HepG2 (cell line): ENCODE measurements at regions not wholly inside any gene's neighbourhood (a gene's known extent, or its start where the extent isn't known, plus 50 kb on each side); places are given as distances from the start of the nearest gene placed in this dataset.

ENCODE experiments used
- ATAC-seq: fragments of 200-7000 bp; cut with Tn5 transposase; 3 replicates; pipeline ENCODE4 v1.9.1; 2020; ENCODE audit warnings: mild to moderate bottlenecking, moderate library complexity
- BruUV-seq: library from RNA; stranded (reverse); fragments of 400-500 nt; replicated peaks from 2 replicates; lab custom pipeline; 2021; lab: Mats Ljungman, UMichigan
- CTCF ChIA-PET: fragments of 300-600 bp; formaldehyde crosslinking; extraction: SDS; loops from one replicate; lab custom pipeline; 2021; ENCODE audit warnings: low total read pairs, inconsistent platforms, low intra/inter-chr PET ratio; lab: Yijun Ruan, JAX
- POLR2A ChIA-PET: fragments of 350-600 bp; sonication (Branson Sonifier 250); formaldehyde crosslinking; loops from one replicate; lab custom pipeline; 2020; ENCODE audit warnings: antibody characterized with exemption, inconsistent platforms; lab: Yijun Ruan, JAX
- DNase-seq: peaks from one replicate; pipeline ENCODE4 v3.0.0-alpha.2; 2015; ENCODE audit warnings: low spot score
- FAIRE-seq: peaks from 3 replicates; lab custom pipeline; 2011; peaks lifted over from hg19 to GRCh38; lab: Jason Lieb, UNC
- H2AFZ ChIP-seq: one replicate; pipeline ENCODE4 v1.6.1; 2011; ENCODE audit warnings: low read length, inconsistent platforms
- H3K27ac ChIP-seq: fragments of 300-600 bp; 3 replicates; pipeline ENCODE4 v1.8.0; 2011; ENCODE audit warnings: mixed run types, mild to moderate bottlenecking, mixed read lengths, low read length, inconsistent platforms; ENCODE audit not compliant: insufficient read depth; ENCODE audit errors: extremely low read length
- H3K27me3 ChIP-seq, 2 experiments: fragments of 200-600 bp in 1 of 2; 2 replicates in 1 of 2; 3 replicates in 1 of 2; pipeline versions ENCODE4 v1.6.0 to v1.8.0; 2011; ENCODE audit warnings: low read length in 2 of 2, mild to moderate bottlenecking in 2 of 2, moderate library complexity in 2 of 2, inconsistent platforms in 1 of 2; ENCODE audit not compliant: insufficient read depth in 2 of 2, control insufficient read depth in 1 of 2
- H3K36me3 ChIP-seq, 2 experiments: fragments of 200-600 bp in 1 of 2; replicated peaks in 1 of 2; 2 replicates in 1 of 2; 3 replicates in 1 of 2; pipeline versions ENCODE4 v1.5.1 to v1.8.0; 2011; ENCODE audit warnings: low read length in 2 of 2, inconsistent platforms in 1 of 2; ENCODE audit not compliant: insufficient read depth in 2 of 2, control insufficient read depth in 1 of 2
- H3K4me1 ChIP-seq: 2 replicates; pipeline ENCODE4 v1.5.1; 2012; ENCODE audit warnings: low read length, inconsistent platforms; ENCODE audit not compliant: insufficient read depth
- H3K4me2 ChIP-seq: 2 replicates; pipeline ENCODE4 v1.6.0; 2011; ENCODE audit warnings: low read depth, low read length, inconsistent platforms
- H3K4me3 ChIP-seq, 3 experiments: fragments of 200-600 bp in 1 of 3; sonication (generic), shearing (Covaris generic) in 1 of 3; replicated peaks in 1 of 3; 2 replicates each; pipeline ENCODE4 v1.5.1; 2011 to 2016; ENCODE audit warnings: low read length in 3 of 3, inconsistent platforms in 2 of 3, low read depth in 2 of 3, mild to moderate bottlenecking in 2 of 3, control low read depth in 1 of 3, mixed read lengths in 1 of 3; ENCODE audit not compliant: insufficient read depth in 1 of 3
- H3K79me2 ChIP-seq: one replicate; pipeline ENCODE4 v1.6.1; 2011; ENCODE audit warnings: low read length, inconsistent platforms; ENCODE audit not compliant: insufficient read depth
- H3K9ac ChIP-seq: 2 replicates; pipeline ENCODE4 v1.6.0; 2011; ENCODE audit warnings: mild to moderate bottlenecking, low read depth, low read length, inconsistent platforms; ENCODE audit not compliant: insufficient read depth
- H3K9me3 ChIP-seq: 2 replicates; pipeline ENCODE4 v1.5.1; 2012; ENCODE audit warnings: mild to moderate bottlenecking, low read length
- H4K20me1 ChIP-seq: 2 replicates; pipeline ENCODE4 v1.6.0; 2011; ENCODE audit warnings: inconsistent platforms, mild to moderate bottlenecking, low read length, moderate library complexity; ENCODE audit not compliant: insufficient read depth
- ARNTL ChIP-seq: sonication (generic); formaldehyde crosslinking; IDR thresholded peaks from 2 replicates; pipeline ENCODE4 v1.4.0; 2020; ENCODE audit warnings: mild to moderate bottlenecking, missing genetic modification reagents
- CCAR2 ChIP-seq: fragments of 200-400 bp; formaldehyde crosslinking; optimal IDR thresholded peaks from 2 replicates; pipeline ENCODE3; 2018; ENCODE audit warnings: low read depth, mild to moderate bottlenecking, low read length, moderate library complexity
- CERS6 ChIP-seq: sonication (generic); formaldehyde crosslinking; IDR thresholded peaks from 2 replicates; pipeline ENCODE4 v1.5.0; 2020; ENCODE audit warnings: missing genetic modification reagents
- GMEB1 ChIP-seq: sonication (generic); formaldehyde crosslinking; IDR thresholded peaks from 2 replicates; pipeline ENCODE4 v1.5.1; 2020; ENCODE audit warnings: missing genetic modification reagents, mild to moderate bottlenecking, borderline replicate concordance
- HIVEP1 ChIP-seq: sonication (generic); formaldehyde crosslinking; IDR thresholded peaks from 2 replicates; pipeline ENCODE4 v1.4.0; 2020; ENCODE audit warnings: mild to moderate bottlenecking, missing genetic modification reagents
- HNF1B ChIP-seq: sonication (generic); formaldehyde crosslinking; IDR thresholded peaks from 2 replicates; pipeline ENCODE4 v1.5.1; 2020; ENCODE audit warnings: mild to moderate bottlenecking, moderate library complexity, missing genetic modification reagents
- HNRNPLL ChIP-seq: fragments of 200-400 bp; formaldehyde crosslinking; IDR thresholded peaks from 2 replicates; pipeline ENCODE4 v1.6.1; 2017; ENCODE audit warnings: mild to moderate bottlenecking, low read depth, low read length; ENCODE audit not compliant: poor library complexity, severe bottlenecking
- KLF16 ChIP-seq, 2 experiments: sonication (generic) in 1 of 2; formaldehyde crosslinking in 1 of 2; IDR thresholded peaks; 2 replicates each; pipeline versions ENCODE4 v1.6.1 to v1.8.0; 2016 to 2023; ENCODE audit warnings: missing genetic modification reagents in 2 of 2, missing compliant biosample characterization in 1 of 2
- MAX ChIP-seq: IDR thresholded peaks from 2 replicates; pipeline ENCODE4 v1.6.1; 2012; ENCODE audit warnings: inconsistent platforms
- SMAD1 ChIP-seq: sonication (generic); formaldehyde crosslinking; IDR thresholded peaks from 2 replicates; pipeline ENCODE4 v1.4.0; 2020; ENCODE audit warnings: missing genetic modification reagents, low read depth, mild to moderate bottlenecking, borderline replicate concordance
- YEATS4 ChIP-seq: sonication (generic); formaldehyde crosslinking; IDR thresholded peaks from 2 replicates; pipeline ENCODE4 v1.4.0; 2020; ENCODE audit warnings: missing genetic modification reagents, borderline replicate concordance
- ZBTB21 ChIP-seq: sonication (generic); formaldehyde crosslinking; IDR thresholded peaks from 2 replicates; pipeline ENCODE4 v1.4.0; 2020; ENCODE audit warnings: missing genetic modification reagents
- ZKSCAN8 ChIP-seq: IDR thresholded peaks from 2 replicates; pipeline ENCODE4 v1.6.1; 2016; ENCODE audit warnings: borderline replicate concordance, missing genetic modification reagents, missing compliant biosample characterization
- ZNF235 ChIP-seq: sonication (generic); formaldehyde crosslinking; IDR thresholded peaks from 2 replicates; pipeline ENCODE4 v1.8.1; 2023; ENCODE audit warnings: mild to moderate bottlenecking, missing genetic modification reagents, borderline replicate concordance
- ZNF562 ChIP-seq: sonication (generic); formaldehyde crosslinking; IDR thresholded peaks from 2 replicates; pipeline ENCODE4 v1.8.0; 2022; ENCODE audit warnings: missing genetic modification reagents, borderline replicate concordance
- ZNF703 ChIP-seq: sonication (generic); formaldehyde crosslinking; IDR thresholded peaks from 2 replicates; pipeline ENCODE4 v1.5.1; 2020; ENCODE audit warnings: missing genetic modification reagents, mild to moderate bottlenecking, moderate library complexity, borderline replicate concordance
- ZSCAN29 ChIP-seq: sonication (generic); formaldehyde crosslinking; conservative IDR thresholded peaks from 2 replicates; pipeline ENCODE4 v1.4.0; 2020; ENCODE audit warnings: mild to moderate bottlenecking, missing genetic modification reagents
- in situ Hi-C: cut with HindIII; loops from 2 replicates; pipeline ENCODE4 v1.10.0; 2017; ENCODE audit warnings: low pct_unique_long_range_greater_than_20kb; ENCODE audit not compliant: extremely low pct_ligation_motif_present
- intact Hi-C: fragments of 100-400 bp; cut with micrococcal nuclease; formaldehyde crosslinking; loops from one replicate; pipeline ENCODE4 v1.10.0; 2022; ENCODE audit not compliant: unreplicated experiment
- TF ChIP-seq, protein P1 (sequence below): fragments of 450-650 bp; IDR thresholded peaks from 2 replicates; pipeline ENCODE4 v1.6.1; 2017
- TF ChIP-seq, protein P2 (sequence below): sonication (generic); formaldehyde crosslinking; IDR thresholded peaks from 2 replicates; pipeline ENCODE4 v1.4.0; 2020; ENCODE audit warnings: missing genetic modification reagents

- in situ Hi-C loops (no loop called here), intact Hi-C loops (no loop called here)
- no peak for DNase-seq
- no peak overlapping the region for H3K4me3 ChIP-seq
- ChIA-PET POLR2A (no interaction called here), CTCF (no interaction called here)
- H3K79me2 ChIP-seq: no peaks in the 10 kb centered on the region
- no peak overlapping the region for H3K27ac ChIP-seq
- no peaks in the 10 kb centered on the region for H3K9me3 ChIP-seq
- FAIRE-seq: no peak
- no peak overlapping the region for H3K4me2 ChIP-seq
- H3K4me1 ChIP-seq: no peaks in the 10 kb centered on the region
- H2AFZ ChIP-seq: no peak overlapping the region
- H3K9ac ChIP-seq: no peak overlapping the region
- no TSS peak for BruUV-seq
- H3K36me3 ChIP-seq: no peaks in the 10 kb centered on the region
- H3K27me3 ChIP-seq: no peaks in the 10 kb centered on the region
- no peaks in the 10 kb centered on the region for H4K20me1 ChIP-seq
- no peak for ATAC-seq
- TF ChIP-seq YEATS4 (CRISPR knock-in tag) (no peak), GMEB1 (CRISPR knock-in tag) (no peak), HNRNPLL (no peak), ZNF235 (CRISPR knock-in tag) (no peak), ARNTL (CRISPR knock-in tag) (no peak), MAX (no peak), HIVEP1 (CRISPR knock-in tag) (no peak), ZSCAN29 (no peak), ZBTB21 (no peak), ZKSCAN8 (no peak), ZNF703 (CRISPR knock-in tag) (no peak), SMAD1 (CRISPR knock-in tag) (no peak), ZNF562 (CRISPR knock-in tag) (no peak), CERS6 (CRISPR knock-in tag) (no peak), CCAR2 (no peak), HNF1B (no peak), KLF16 (CRISPR knock-in tag; IDR thresholded peaks at IDR 0.05) (no peak)
- TF ChIP-seq, protein P1, sequence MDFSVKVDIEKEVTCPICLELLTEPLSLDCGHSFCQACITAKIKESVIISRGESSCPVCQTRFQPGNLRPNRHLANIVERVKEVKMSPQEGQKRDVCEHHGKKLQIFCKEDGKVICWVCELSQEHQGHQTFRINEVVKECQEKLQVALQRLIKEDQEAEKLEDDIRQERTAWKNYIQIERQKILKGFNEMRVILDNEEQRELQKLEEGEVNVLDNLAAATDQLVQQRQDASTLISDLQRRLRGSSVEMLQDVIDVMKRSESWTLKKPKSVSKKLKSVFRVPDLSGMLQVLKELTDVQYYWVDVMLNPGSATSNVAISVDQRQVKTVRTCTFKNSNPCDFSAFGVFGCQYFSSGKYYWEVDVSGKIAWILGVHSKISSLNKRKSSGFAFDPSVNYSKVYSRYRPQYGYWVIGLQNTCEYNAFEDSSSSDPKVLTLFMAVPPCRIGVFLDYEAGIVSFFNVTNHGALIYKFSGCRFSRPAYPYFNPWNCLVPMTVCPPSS: no peak
- TF ChIP-seq, protein P2, sequence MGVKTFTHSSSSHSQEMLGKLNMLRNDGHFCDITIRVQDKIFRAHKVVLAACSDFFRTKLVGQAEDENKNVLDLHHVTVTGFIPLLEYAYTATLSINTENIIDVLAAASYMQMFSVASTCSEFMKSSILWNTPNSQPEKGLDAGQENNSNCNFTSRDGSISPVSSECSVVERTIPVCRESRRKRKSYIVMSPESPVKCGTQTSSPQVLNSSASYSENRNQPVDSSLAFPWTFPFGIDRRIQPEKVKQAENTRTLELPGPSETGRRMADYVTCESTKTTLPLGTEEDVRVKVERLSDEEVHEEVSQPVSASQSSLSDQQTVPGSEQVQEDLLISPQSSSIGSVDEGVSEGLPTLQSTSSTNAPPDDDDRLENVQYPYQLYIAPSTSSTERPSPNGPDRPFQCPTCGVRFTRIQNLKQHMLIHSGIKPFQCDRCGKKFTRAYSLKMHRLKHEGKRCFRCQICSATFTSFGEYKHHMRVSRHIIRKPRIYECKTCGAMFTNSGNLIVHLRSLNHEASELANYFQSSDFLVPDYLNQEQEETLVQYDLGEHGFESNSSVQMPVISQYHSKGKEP (CRISPR knock-in tag): no peak
These were observed 614.6 kb upstream of the SPRY2 start for GRCh38 chr13:80955501-80955900.
